HepG2 (cell line): ENCODE measurements at regions not wholly inside any gene's neighbourhood (a gene's known extent, or its start where the extent isn't known, plus 50 kb on each side); places are given as distances from the start of the nearest gene placed in this dataset.

Source experiments
- ATAC-seq: fragments of 200-7000 bp; cut with Tn5 transposase; 3 replicates; pipeline ENCODE4 v1.9.1; 2020; ENCODE audit warnings: mild to moderate bottlenecking, moderate library complexity
- BruUV-seq: library from RNA; stranded (reverse); fragments of 400-500 nt; replicated peaks from 2 replicates; lab custom pipeline; 2021; lab: Mats Ljungman, UMichigan
- CTCF ChIA-PET: fragments of 300-600 bp; formaldehyde crosslinking; extraction: SDS; loops from one replicate; lab custom pipeline; 2021; ENCODE audit warnings: low total read pairs, inconsistent platforms, low intra/inter-chr PET ratio; lab: Yijun Ruan, JAX
- POLR2A ChIA-PET: fragments of 350-600 bp; sonication (Branson Sonifier 250); formaldehyde crosslinking; loops from one replicate; lab custom pipeline; 2020; ENCODE audit warnings: antibody characterized with exemption, inconsistent platforms; lab: Yijun Ruan, JAX
- DNase-seq: peaks from one replicate; pipeline ENCODE4 v3.0.0-alpha.2; 2015; ENCODE audit warnings: low spot score
- FAIRE-seq: peaks from 3 replicates; lab custom pipeline; 2011; peaks lifted over from hg19 to GRCh38; lab: Jason Lieb, UNC
- H2AFZ ChIP-seq: one replicate; pipeline ENCODE4 v1.6.1; 2011; ENCODE audit warnings: low read length, inconsistent platforms
- H3K27ac ChIP-seq: fragments of 300-600 bp; 3 replicates; pipeline ENCODE4 v1.8.0; 2011; ENCODE audit warnings: mixed run types, mild to moderate bottlenecking, mixed read lengths, low read length, inconsistent platforms; ENCODE audit not compliant: insufficient read depth; ENCODE audit errors: extremely low read length
- H3K27me3 ChIP-seq, 2 experiments: fragments of 200-600 bp in 1 of 2; 2 replicates in 1 of 2; 3 replicates in 1 of 2; pipeline versions ENCODE4 v1.6.0 to v1.8.0; 2011; ENCODE audit warnings: low read length in 2 of 2, mild to moderate bottlenecking in 2 of 2, moderate library complexity in 2 of 2, inconsistent platforms in 1 of 2; ENCODE audit not compliant: insufficient read depth in 2 of 2, control insufficient read depth in 1 of 2
- H3K36me3 ChIP-seq, 2 experiments: fragments of 200-600 bp in 1 of 2; replicated peaks in 1 of 2; 2 replicates in 1 of 2; 3 replicates in 1 of 2; pipeline versions ENCODE4 v1.5.1 to v1.8.0; 2011; ENCODE audit warnings: low read length in 2 of 2, inconsistent platforms in 1 of 2; ENCODE audit not compliant: insufficient read depth in 2 of 2, control insufficient read depth in 1 of 2
- H3K4me1 ChIP-seq: 2 replicates; pipeline ENCODE4 v1.5.1; 2012; ENCODE audit warnings: low read length, inconsistent platforms; ENCODE audit not compliant: insufficient read depth
- H3K4me2 ChIP-seq: 2 replicates; pipeline ENCODE4 v1.6.0; 2011; ENCODE audit warnings: low read depth, low read length, inconsistent platforms
- H3K4me3 ChIP-seq, 3 experiments: fragments of 200-600 bp in 1 of 3; sonication (generic), shearing (Covaris generic) in 1 of 3; replicated peaks in 1 of 3; 2 replicates each; pipeline ENCODE4 v1.5.1; 2011 to 2016; ENCODE audit warnings: low read length in 3 of 3, inconsistent platforms in 2 of 3, low read depth in 2 of 3, mild to moderate bottlenecking in 2 of 3, control low read depth in 1 of 3, mixed read lengths in 1 of 3; ENCODE audit not compliant: insufficient read depth in 1 of 3
- H3K79me2 ChIP-seq: one replicate; pipeline ENCODE4 v1.6.1; 2011; ENCODE audit warnings: low read length, inconsistent platforms; ENCODE audit not compliant: insufficient read depth
- H3K9ac ChIP-seq: 2 replicates; pipeline ENCODE4 v1.6.0; 2011; ENCODE audit warnings: mild to moderate bottlenecking, low read depth, low read length, inconsistent platforms; ENCODE audit not compliant: insufficient read depth
- H3K9me3 ChIP-seq: 2 replicates; pipeline ENCODE4 v1.5.1; 2012; ENCODE audit warnings: mild to moderate bottlenecking, low read length
- H4K20me1 ChIP-seq: 2 replicates; pipeline ENCODE4 v1.6.0; 2011; ENCODE audit warnings: inconsistent platforms, mild to moderate bottlenecking, low read length, moderate library complexity; ENCODE audit not compliant: insufficient read depth
- FIP1L1 ChIP-seq: fragments of 200-400 bp; formaldehyde crosslinking; IDR thresholded peaks from 2 replicates; pipeline ENCODE4 v1.6.1; 2018; ENCODE audit warnings: low read depth, mild to moderate bottlenecking, low read length, moderate library complexity, borderline replicate concordance; ENCODE audit not compliant: insufficient read depth
- MTF1 ChIP-seq: sonication (generic); formaldehyde crosslinking; IDR thresholded peaks from 2 replicates; pipeline ENCODE4 v1.5.0; 2020; ENCODE audit warnings: missing genetic modification reagents
- NR2C2 ChIP-seq: sonication (generic); formaldehyde crosslinking; IDR thresholded peaks from 2 replicates; pipeline ENCODE4 v1.4.0; 2020; ENCODE audit warnings: missing genetic modification reagents, mild to moderate bottlenecking, moderate library complexity, borderline replicate concordance
- THAP11 ChIP-seq: IDR thresholded peaks from 2 replicates; pipeline ENCODE4 v1.6.1; 2016; ENCODE audit warnings: missing biosample characterization, missing genetic modification reagents
- ZNF263 ChIP-seq: sonication (generic); formaldehyde crosslinking; IDR thresholded peaks from 2 replicates; pipeline ENCODE4 v1.4.0; 2020; ENCODE audit warnings: missing genetic modification reagents
- ZNF318 ChIP-seq: sonication (generic); formaldehyde crosslinking; IDR thresholded peaks from 2 replicates; pipeline ENCODE4 v1.4.0; 2020; ENCODE audit warnings: mild to moderate bottlenecking, missing genetic modification reagents
- ZNF572 ChIP-seq: sonication (generic); formaldehyde crosslinking; IDR thresholded peaks from 2 replicates; pipeline ENCODE4 v1.5.1; 2020; ENCODE audit warnings: mild to moderate bottlenecking, missing genetic modification reagents
- ZNF777 ChIP-seq: sonication (generic); formaldehyde crosslinking; IDR thresholded peaks from 2 replicates; pipeline ENCODE4 v1.4.0; 2020; ENCODE audit warnings: missing genetic modification reagents
- WGBS: methylation state at CpG from one replicate; pipeline ENCODE4 v1.1.6; 2017; ENCODE audit warnings: low lambda C conversion rate; 5-methylcytosine and 5-hydroxymethylcytosine counted together
- in situ Hi-C: cut with HindIII; loops from 2 replicates; pipeline ENCODE4 v1.10.0; 2017; ENCODE audit warnings: low pct_unique_long_range_greater_than_20kb; ENCODE audit not compliant: extremely low pct_ligation_motif_present
- intact Hi-C: fragments of 100-400 bp; cut with micrococcal nuclease; formaldehyde crosslinking; loops from one replicate; pipeline ENCODE4 v1.10.0; 2022; ENCODE audit not compliant: unreplicated experiment
- TF ChIP-seq, protein P1 (sequence below): sonication (generic); formaldehyde crosslinking; IDR thresholded peaks from 2 replicates; pipeline ENCODE4 v1.8.1; 2023; ENCODE audit warnings: mild to moderate bottlenecking, inconsistent platforms, moderate library complexity, missing genetic modification reagents, borderline replicate concordance

DNA sequence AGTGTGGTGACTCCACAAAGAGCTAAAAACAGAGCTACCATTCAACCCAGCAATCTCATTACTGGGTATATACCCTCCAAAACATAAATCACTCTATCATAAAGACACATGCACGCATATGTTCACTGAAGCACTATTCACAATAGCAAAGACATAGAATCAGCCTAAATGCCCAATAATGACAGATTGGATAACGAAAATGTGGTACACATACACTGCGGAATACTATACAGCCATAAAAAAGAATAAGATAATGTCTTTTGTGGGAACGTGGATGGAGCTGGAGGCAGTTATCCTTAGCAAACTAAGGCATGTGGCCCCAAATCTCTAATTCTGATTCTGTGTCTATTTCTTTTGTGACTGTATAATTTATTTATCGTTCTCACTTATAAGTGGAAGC is 89.0 kb upstream of the PRNP start:
- Histone ChIP-seq H3K79me2 (no peaks in the 10 kb centered on the region), H4K20me1 (no peaks in the 10 kb centered on the region), H2AFZ (no peak overlapping the region), H3K9me3 (no peaks in the 10 kb centered on the region), H3K36me3 (no peaks in the 10 kb centered on the region), H3K9ac (no peak overlapping the region), H3K27me3 (peaks cover 0 to 26% of the 10 kb centered on the region in 2 experiments; a peak in 2 of 5 replicates), H3K4me3 (no peak overlapping the region), H3K27ac (no peak overlapping the region), H3K4me2 (no peak overlapping the region), H3K4me1 (peaks cover 13% of the 10 kb centered on the region)
- ATAC-seq = no peak
- in situ Hi-C loops (loop anchor here (10.0 kb wide), 1 partner anchor 482 kb away; no protein-coding TSS in a partner anchor), intact Hi-C loops (no loop called here)
- no peak for FAIRE-seq
- no peak for DNase-seq
- BruUV-seq = no TSS peak
- TF ChIP-seq FIP1L1 = no peak
- TF ChIP-seq NR2C2 (CRISPR knock-in tag) = no peak
- TF ChIP-seq MTF1 (CRISPR knock-in tag) = no peak
- no peak for TF ChIP-seq THAP11
- no peak for TF ChIP-seq ZNF263 (CRISPR knock-in tag)
- ChIA-PET CTCF (no interaction called here), POLR2A (no interaction called here)
- WGBS = 29% methylated on average over 5 of the region's 5 CpGs

- in situ Hi-C loops = loop anchor here (10.0 kb wide), 1 partner anchor 478 kb away; no protein-coding TSS in a partner anchor
- CTCF ChIA-PET = interaction anchor here (1.3 to 1.9 kb wide), 3 partner anchors 366 to 485 kb away, joined by 3 to 11 read pairs (median 10); no protein-coding TSS in a partner anchor
- 15% methylated on average over 9 of the region's 9 CpGs for WGBS
- TF ChIP-seq ZNF777 (no peak), ZNF318 (CRISPR knock-in tag) (0 out of 2 replicates have a peak, but pooled peaks have one; percentile 2), ZNF572 (CRISPR knock-in tag) (0 out of 2 replicates have a peak, but pooled peaks have one; percentile 83)
- TF ChIP-seq, protein P1, sequence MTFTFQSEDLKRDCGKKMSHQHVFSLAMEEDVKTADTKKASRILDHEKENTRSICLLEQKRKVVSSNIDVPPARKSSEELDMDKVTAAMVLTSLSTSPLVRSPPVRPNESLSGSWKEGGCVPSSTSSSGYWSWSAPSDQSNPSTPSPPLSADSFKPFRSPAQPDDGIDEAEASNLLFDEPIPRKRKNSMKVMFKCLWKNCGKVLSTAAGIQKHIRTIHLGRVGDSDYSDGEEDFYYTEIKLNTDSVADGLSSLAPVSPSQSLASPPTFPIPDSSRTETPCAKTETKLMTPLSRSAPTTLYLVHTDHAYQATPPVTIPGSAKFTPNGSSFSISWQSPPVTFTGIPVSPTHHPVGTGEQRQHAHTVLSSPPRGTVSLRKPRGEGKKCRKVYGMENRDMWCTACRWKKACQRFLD (CRISPR knock-in tag) = no peak
Observed at GRCh38 chr20:4593149-4593525, 93.1 kb upstream of the PRNP start.

More at GRCh38 chr20:4593149-4593525, 93.1 kb upstream of the PRNP start:
- Histone ChIP-seq H3K4me2 (peak overlapping the region; percentile 89), H3K27me3 (peaks cover 0 to 22% of the 10 kb centered on the region in 2 experiments; a peak in 2 of 5 replicates), H3K9me3 (no peaks in the 10 kb centered on the region), H3K9ac (peak overlapping the region; percentile 30; the same call in 1 of the 2 replicates), H3K27ac (no peak overlapping the region), H3K36me3 (no peaks in the 10 kb centered on the region), H3K4me3 (peak overlapping the region; percentile 15 to 69 (median 30)), H2AFZ (peak overlapping the region; percentile 43), H3K79me2 (no peaks in the 10 kb centered on the region), H4K20me1 (no peaks in the 10 kb centered on the region), H3K4me1 (peaks cover 22% of the 10 kb centered on the region)
- no TSS peak for BruUV-seq
- intact Hi-C loops = loop anchor here (1.0 to 2.0 kb wide), 2 partner anchors 75 to 482 kb away; no protein-coding TSS in a partner anchor
- FAIRE-seq = no peak
- no peak for DNase-seq
- POLR2A ChIA-PET = interaction anchor here (1.1 kb wide), 1 partner anchor 348 kb away, joined by 3 read pairs; no protein-coding TSS in a partner anchor
- peak; percentile 23 for ATAC-seq
